ENCODE measurements at regions not wholly inside any gene's neighbourhood (a gene's known extent, or its start where the extent isn't known, plus 50 kb on each side); places are given as distances from the start of the nearest gene placed in this dataset.

DNA sequence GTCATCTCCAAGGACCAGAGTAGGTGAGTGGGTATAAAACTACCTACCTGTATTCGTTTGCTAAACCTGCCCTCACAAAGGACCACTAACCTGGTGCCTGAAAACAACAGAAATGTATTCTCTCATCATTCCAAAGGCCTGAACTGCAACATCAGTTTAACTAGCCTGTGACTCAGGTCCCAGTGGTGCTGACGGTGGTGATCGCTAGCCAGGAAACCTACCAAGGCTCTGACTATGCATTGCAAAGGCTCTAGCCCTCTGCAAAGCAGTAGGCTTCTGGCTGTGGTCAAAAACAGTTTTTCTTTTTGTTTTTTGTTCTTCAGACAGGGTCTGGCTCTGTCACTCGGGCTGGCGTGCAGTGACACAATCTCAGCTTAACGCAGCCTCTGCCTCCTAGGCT lies 107.5 kb downstream of the NPTX2 start:
- no peak overlapping the region for H3K27ac ChIP-seq
- TF ChIP-seq ZFX (IDR thresholded peaks at IDR 0.05) (no peak), CTCF (conservative IDR thresholded peaks at IDR 0.05) (no peak)

DNA sequence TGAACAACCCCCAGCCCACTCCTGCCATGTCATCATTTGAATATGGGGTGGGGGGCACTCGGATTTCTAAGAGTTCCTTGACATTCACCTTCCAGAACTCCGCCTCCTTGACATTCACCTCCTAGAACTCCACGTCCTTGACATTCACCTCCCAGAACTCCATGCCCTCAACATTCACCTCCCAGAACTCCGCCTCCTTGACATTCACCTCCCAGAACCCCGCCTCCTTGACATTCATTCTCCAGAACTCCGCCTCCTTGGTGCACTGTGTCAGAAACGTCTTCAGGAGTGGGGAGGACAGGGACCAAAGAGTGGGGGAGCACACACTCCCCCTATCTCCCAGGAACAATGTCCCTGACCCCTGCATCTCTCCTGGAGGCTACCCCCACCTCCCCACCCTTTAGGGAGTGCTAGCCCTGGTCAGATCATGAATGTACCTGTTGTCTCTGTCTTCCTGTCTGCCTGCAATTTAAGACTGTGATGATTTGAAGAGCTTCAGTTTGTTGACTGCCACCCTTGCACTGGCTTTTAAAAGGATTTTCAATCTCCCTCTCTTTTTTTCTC lies 110.1 kb downstream of the NPTX2 start:
- TF ChIP-seq CTCF (conservative IDR thresholded peaks at IDR 0.05), result no peak
- TF ChIP-seq ZFX (IDR thresholded peaks at IDR 0.05), result no peak
- H3K27ac ChIP-seq, result no peak overlapping the region

GRCh38 chr7:98728555-98728954 lies 111.5 kb downstream of the NPTX2 start:
- H3K27ac ChIP-seq, result no peak overlapping the region

DNA sequence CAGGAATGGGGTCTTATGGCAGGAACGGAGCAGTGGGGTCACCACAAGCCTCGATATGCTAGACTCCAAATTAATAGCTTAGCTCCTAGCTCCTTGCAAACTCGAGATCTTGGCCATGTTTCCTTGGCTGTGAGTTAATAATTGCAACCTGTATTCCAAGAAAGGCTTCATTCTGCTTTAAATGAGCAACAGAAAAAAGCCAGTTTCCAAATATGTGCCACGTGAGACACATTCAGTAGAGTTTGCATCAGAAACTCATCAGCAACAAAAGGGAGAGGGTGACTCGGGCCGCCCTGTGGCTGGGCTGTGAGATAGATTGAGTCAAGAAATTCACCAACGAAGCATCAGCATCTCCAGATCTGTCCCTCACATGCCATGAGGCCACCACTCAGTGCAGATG lies 112.0 kb downstream of the NPTX2 start:
- no peak overlapping the region for H3K27ac ChIP-seq
- TF ChIP-seq ZFX (IDR thresholded peaks at IDR 0.05) (no peak), CTCF (conservative IDR thresholded peaks at IDR 0.05) (no peak)

More at GRCh38 chr7:98728555-98728954, 111.5 kb downstream of the NPTX2 start:
- TF ChIP-seq ZFX (IDR thresholded peaks at IDR 0.05) (no peak), CTCF (conservative IDR thresholded peaks at IDR 0.05) (no peak)

DNA sequence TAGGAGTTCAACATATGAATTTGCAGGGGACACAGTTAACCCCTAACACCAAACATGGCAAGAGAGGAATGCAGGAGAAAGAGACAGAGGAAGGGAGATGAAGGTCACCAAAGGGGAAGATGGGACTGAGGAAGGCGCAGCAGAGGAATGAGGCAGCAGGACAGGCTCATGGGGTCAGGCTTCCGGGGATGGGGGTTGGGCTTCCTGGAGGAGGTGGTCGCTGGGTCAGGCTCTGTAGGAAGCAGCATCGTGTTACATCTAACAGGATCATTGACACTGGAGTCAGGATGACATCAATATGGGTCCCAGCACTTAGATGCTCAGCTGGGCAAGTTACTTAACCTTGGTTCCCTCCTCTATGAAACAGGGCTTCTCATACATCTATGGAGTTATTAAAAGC lies 113.2 kb downstream of the NPTX2 start:
- TF ChIP-seq CTCF (conservative IDR thresholded peaks at IDR 0.05), result no peak
- no peak for TF ChIP-seq ZFX (IDR thresholded peaks at IDR 0.05)

DNA sequence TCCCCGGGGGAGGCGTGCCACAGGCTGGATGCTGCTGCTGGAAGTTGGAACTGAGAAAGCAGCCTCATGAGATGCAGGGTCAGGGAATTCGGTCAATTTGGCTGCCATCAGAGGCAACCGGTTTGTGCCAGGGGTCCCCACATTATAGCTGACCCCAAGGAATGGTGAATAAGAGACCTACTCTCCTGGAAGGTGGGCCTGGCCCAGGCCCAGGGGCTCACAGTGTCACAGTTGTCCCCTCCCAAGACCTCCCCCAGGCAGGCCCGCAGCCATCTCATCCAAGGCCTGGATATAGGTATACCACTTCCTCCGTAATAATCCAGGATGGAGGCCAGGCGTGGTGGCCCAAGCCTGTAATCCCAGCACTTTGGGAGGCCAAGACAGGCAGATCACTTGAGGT lies 114.6 kb downstream of the NPTX2 start:
- H3K27ac ChIP-seq, result no peak overlapping the region
- TF ChIP-seq CTCF (conservative IDR thresholded peaks at IDR 0.05) (no peak), ZFX (IDR thresholded peaks at IDR 0.05) (no peak)

More for the DNA sequence above, 113.2 kb downstream of the NPTX2 start:
- H3K27ac ChIP-seq, result no peak overlapping the region

- no peak overlapping the region for H3K27ac ChIP-seq
- no peak for TF ChIP-seq ZFX (IDR thresholded peaks at IDR 0.05)
- TF ChIP-seq CTCF (conservative IDR thresholded peaks at IDR 0.05), result peak; percentile 89
Observed at GRCh38 chr7:98733036-98733435, 116.0 kb downstream of the NPTX2 start.
